Stimulated activated CD8-positive, alpha-beta memory T cell treated with anti-CD3 and anti-CD28 coated beads, Interleukin-4, amount 100 ng/mL, for 48 hours (primary cell): ENCODE measurements at regions not wholly inside any gene's neighbourhood (a gene's known extent, or its start where the extent isn't known, plus 50 kb on each side); places are given as distances from the start of the nearest gene placed in this dataset.

Source experiments
- DNase-seq: peaks from one replicate; pipeline ENCODE4 v3.0.0-alpha.2; 2020

DNA sequence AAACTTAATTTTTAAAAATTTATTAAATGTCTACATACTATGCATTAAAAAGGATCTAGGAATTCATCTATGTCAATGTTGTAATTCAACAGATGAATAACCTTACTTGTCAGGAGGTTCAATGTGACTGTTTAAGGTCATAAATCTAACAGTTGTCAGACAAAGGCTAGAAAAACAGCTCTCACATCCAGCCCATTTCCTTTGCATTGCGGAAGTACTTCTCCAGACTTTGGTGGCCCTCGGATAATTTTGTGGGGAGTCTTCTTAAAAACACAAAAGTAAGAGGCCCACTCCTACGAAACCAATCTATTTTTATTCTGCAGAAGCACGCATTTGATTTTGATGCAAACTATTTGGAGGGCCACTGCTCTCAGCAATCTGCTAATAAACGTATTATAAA is 122.6 kb upstream of the CHRM3 start:
- no peak for DNase-seq

DNA sequence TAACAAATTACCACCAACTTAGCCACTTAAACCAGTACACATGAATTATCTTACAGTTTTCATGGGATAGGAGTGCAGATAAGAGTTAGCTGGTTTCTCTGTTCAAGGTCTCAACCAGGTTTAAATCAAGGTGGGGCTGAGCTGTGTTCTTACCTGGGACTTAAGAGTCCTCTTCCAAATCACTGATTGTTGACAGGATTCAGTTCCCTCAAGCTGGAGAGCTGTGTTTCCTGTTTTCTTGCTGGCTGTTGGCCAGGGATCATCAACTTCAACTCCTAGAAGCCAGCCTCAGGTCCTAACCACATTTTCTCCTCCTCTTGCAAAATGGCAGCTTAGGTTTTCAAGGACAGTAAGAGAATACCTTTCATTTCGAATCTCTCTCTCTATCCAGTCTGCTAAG is 123.8 kb upstream of the CHRM3 start:
- DNase-seq: no peak

DNA sequence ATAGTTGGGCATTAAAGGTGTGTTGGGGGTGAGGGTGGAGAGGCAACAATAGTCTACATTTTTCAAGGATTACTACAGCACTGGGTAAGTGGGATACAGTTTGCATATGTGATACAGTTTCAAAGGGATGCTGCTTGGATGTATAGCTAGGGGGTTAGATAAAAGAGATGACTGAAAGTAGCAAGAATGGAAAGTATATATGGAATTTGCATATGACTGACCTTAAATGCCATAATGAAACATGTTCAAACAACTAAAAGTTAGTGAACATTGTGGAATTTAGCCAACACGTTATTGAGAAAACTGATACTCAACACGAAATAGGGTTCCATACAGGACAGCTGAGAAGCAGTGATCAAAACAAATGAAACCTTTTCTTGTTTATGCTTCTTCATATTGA is 124.8 kb upstream of the CHRM3 start:
- DNase-seq: no peak

DNA sequence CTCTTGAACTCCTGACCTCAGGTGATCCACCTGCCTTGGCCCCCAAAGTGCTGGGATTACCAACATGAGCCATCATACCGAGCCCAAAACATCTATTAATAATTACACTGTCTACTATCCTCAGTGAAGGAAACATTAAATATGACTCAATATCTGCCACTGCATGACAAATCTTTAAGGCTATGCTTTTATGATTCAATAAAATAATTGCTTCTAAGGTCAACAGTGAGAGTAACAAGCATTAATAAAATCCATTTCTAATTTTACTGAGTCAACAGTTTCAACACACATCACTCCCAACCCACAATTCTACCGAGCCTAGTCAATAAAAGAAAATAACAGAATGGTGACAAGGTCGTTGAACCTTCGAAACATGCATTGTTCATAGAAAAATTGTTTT is 125.5 kb upstream of the CHRM3 start:
- DNase-seq: no peak

DNA sequence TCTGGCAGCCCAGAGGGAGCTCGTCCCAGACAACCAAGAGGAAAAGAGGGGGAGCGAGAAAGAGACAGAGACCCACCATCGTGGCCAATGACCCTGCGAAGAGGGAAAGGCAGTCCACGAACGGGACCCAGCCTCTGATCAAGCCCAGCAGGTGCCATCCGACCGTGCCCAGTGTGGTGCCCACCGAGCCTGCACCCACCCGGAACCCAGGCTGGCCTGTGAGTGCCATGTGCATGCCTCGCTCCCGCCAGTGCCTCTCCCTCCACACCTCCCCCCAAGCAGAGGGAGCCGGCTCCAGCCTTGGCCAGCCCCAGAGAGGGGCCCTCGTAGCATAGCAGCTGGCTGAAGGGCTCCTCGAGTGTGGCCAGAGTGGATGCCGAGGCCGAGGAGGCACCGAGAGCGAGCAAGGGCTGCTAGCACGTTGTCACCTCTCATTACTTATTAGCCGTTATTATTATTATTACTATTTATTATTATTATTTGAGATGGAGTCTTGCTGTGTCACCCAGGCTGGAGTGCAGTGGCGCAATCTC is 130.7 kb upstream of the CHRM3 start:
- DNase-seq: no peak

DNA sequence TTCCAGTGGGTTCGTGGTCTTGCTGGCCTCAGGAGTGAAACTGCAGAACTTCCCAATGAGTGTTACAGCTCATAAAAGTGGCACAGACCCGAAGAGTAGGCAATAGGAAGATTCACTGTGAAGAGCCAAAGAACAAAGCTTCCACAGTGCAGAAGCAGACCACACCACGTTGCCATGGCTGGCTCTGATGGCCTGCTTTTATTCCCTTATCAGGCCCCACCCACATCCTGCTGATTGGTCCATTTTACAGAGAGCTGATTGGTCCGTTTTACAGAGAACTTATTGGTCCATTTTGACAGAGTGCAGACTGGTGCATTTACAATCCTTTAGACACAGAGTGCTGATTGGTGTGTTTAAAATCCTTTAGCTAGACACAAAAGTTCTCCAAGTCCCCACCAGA is 131.4 kb upstream of the CHRM3 start:
- no peak for DNase-seq

DNA sequence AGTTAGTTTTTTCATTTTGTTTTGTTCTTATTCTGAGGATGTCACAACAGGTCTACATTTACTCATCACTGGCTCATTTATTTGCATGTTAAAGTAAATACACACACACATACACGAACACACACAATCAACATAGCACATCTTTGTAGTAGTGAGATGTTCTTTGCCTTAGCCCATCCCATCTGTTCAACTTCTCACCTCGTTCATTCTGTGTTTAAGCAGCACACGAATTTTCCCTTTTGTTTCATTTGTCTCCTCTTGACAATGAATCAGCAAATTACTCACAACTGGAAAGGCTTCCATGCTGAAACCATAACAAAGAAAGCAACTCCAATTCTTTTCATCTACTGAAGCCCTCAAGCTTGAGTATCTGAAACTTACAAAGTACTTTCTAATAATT is 133.3 kb upstream of the CHRM3 start:
- DNase-seq: no peak

DNA sequence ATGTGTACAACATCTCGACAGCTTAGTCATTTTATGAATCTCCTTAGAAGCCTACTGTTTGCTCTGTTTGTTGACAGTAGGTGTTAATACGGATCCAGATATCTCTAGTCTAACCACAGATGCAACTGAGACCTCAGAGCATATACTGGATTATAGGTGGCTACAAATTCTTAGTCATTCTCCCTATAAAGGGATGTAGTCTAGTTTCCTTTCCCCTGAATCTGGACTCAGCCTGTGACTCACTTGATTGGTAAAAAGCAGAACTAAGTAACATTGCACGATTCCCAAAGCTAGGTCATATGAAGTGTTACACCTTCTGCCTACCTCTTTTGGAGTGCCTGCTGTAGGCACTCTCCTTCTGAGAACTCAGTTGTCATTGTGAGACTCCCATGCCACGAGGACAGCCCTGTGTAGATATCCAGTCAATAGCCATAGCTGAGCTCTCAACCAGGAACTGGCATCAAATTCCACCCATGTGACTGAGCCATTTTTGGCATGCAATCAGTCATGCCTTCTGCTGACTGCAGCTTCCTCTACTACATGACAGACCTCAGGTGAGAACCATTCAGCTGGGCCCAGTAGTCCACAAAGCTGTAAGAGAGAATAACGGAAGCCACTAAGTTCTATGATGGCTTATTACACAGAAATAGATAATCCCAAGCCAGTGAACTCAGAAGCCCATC is 135.9 kb upstream of the CHRM3 start:
- DNase-seq: no peak

DNA sequence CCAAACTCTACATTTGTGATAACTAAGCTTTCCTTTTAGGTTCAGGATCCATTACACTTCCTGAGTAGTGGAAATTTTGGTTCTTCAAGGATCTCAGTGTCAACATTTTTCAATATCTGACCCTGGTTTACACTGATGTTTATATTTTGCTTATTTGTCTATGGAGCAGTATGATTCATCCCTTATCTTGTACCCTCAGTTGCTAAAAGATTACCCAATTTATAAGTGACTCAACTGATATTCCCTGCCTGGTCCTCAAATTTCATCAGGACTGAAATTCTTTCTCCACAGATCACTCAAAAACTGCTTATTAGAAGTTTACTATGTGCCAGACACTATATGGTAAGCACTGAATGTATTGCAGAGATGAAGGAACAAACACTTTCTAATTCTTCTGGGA is 139.1 kb upstream of the CHRM3 start:
- no peak for DNase-seq

DNA sequence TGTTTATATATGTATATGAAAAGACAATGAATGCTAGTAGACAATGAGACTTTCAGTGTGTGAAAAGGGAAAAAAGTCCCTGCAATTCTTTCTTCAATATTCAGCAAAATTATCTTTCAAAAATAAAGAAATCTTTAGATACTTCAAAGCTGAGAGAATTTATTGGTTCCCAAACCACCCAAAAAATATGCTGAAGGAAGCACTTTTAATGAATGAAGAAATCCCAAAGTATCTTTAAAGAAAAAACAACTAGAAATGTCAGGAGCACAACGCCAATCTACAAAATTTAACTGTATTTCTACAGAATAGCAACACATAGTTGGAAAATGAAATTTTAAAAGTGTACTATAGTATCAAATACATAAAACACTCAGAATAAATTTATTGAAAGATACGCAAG is 142.3 kb upstream of the CHRM3 start:
- DNase-seq: no peak

DNA sequence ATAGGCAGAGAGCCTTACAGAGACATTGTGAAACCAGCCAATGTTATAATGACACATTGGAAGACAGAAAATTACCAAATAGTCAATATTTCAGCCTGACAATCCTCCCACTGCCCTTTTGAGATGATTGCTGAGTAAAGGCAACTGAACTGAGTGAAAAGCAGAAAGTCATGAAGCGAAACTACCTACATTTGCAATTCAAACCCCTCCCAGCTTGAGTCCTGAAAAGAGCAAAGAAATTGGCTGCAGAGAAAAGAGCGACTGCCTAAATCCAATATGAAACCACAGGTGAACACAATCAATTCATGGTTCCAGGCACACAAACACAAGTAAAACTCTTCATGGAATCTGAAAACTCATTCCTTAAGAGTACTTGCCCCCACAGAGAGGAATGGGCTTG is 143.4 kb upstream of the CHRM3 start:
- no peak for DNase-seq

DNA sequence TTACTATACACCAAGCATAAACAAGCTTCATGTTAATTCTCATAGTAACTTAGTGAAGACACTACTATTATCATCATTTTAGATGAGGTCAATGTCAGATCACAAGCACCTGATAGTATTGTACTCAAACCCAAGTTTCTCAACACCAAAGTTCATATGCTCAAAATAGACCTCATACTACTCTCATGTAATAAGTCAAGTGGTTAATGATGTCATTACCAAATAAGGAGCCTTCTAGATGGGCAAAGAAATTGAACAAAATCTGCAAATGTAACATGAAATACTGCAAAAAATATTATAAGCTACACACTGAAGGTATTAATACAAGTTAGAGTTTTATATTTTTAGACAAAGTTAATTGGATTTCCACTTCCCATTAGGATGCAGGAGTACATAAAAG is 144.0 kb upstream of the CHRM3 start:
- DNase-seq: no peak

DNA sequence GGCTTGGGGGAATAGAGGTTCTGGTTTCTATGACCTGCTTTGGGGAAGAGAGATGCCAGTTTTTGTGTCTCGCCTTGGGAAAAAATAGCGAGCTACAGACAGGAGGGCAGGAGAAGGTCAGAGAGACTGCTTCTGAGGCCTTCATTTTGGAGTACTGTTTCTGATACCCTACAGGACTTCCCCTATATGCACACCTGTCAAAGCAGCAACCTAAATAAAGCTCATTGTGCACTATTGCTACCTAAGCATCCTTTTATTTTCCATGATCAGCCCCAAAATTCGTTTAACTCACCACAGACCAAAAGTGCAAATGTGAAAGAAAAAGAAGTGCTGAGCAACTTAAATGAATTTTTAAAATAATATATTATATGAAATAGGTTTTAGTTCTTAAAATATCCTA is 145.6 kb upstream of the CHRM3 start:
- DNase-seq: no peak

DNA sequence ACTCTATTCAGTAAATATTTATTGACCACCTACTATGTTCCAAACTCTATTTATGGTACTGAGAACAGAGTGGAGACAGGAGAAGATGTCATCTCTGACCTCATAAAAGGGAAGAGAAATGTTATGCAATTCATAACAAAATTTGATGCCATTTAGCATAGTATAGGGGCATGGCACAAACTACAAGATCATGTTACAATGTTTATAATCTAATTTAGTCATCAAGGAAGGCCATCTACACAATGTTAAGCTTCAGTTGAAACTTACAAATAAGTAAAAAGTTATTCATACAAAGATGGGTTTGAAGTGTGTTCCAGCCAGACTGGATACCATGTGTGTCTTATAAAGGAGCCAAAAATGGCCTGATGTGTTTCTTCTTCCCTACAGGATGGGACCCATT is 146.8 kb upstream of the CHRM3 start:
- DNase-seq: no peak

DNA sequence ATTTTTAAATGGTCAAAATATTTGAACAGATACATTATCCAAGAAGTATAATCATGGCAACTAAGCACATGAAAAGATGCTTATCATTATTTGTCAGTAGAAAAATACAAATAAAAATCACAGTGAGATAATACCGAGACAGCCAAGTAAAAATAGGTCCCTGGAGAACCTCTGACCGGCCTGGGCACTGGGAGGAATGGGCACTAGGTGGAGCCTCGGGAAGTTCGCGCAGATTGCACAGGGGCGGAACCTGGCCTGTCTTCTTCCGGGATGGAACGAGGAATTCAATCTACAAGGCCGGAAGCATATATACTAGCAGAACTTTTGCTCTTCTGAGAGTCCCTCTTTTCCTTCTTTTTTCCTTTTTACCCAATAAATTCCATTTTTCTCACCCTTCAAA is 148.5 kb upstream of the CHRM3 start:
- no peak for DNase-seq

DNA sequence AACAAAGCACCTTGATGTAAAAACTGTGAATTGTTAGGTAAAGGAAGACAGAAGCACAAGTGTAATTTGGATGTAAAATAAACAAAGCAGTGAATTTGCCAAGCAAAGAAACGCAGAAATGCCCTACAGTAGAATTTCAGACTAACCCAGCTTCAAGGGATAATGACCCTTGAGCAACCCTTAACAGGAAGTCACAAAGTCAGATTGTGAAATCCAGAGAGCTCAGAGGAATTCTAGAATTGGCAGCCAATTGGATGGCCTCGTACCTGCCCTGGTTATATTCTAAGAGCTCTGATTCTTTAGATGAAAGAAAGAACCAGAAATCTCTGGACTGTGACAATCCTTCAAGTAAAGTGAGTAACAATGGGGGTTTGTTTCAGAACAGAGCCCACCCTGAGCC is 152.7 kb upstream of the CHRM3 start:
- DNase-seq: no peak

DNA sequence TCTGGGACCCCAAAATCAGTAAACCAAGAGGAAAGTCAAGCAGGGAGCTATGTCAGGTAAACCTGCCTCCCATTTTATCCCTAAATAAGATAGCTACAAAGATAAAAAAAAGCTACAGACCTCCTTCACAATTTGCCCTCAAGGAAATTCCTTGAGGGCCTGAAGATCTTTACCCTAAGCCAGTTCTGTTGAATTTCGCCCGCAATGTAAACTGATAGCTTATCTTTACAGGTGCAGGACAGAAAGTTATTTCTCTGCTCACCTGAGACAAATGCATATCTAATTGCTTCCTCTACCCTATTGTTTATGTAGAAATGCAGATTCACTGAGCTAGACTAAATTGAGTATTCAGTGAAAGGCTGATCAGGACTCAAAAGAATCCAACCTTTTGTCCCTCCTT is 153.4 kb upstream of the CHRM3 start:
- DNase-seq: no peak

DNA sequence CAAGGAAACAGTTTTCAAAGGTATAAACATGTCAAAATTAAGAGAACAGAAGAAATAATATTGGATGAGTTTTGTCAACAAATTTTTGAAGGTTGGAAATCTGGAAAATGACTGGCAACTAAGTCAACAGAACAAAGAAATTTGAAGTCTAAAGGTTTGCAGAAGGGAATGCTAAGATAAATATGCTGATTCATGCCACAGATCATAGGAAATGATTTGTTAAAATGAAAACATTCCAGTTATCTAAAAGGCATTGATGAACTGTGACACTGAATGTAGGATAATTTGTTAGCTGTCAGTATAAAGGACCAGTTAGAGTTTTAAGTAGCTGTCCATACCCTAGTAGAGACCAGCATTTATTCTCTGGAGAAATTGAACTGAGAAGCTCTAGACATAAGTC is 157.9 kb upstream of the CHRM3 start:
- DNase-seq: no peak

DNA sequence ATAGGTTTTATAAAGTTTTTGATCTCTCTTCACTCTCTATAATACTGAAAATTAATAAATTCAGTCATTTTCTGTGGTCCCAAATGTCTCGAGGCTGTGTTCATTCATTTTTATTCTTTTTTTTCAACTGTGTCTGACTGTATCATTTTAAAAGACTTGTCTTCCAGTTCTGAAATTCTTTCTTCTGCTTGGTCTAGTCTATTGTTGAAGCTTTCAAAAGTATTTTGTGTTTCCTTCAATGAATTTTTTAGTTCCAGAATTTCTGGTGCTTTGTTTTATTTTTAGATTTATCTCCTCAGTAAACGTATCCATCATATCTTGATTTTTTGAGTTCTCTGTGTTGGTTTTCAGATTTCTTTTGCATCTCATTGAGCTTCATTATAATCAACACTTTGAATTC is 161.0 kb upstream of the CHRM3 start:
- DNase-seq: no peak

DNA sequence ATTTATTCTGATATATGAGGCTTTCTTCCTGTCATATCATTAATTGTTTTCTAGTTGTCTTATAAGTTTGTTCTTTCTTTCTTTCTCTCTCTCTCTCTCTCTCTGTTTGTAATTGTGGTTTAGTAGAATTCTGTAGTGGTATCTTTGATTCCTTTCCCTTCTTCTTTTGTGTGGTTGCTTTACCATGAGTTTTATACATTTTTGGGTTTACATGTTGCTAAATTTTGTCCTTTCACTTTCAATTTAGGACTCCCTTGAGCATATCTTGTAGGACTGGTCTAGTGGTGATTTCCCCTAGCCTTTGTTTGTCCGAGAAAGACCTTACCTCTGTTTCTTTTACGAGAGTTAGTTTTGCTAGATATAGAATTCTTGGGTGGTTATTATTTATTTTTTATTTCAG is 162.3 kb upstream of the CHRM3 start:
- no peak for DNase-seq

DNA sequence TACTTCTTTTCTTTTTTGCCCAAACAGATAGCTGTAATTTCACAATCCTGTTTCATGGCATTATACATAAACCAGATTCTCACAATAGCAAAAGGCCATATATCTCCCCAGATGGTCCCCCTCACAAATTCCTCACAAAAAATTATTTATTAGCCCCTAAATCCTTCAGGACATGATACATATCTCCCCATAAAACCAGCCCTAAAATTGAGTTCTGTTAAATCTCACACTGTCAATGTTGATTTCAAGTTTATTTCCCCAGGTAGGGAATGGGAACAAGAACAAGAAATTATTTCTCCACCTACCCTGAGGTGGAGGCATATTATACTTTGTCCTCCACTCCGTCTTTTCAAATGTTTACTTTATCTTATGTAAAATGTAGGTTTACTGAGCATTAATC is 163.4 kb upstream of the CHRM3 start:
- no peak for DNase-seq

DNA sequence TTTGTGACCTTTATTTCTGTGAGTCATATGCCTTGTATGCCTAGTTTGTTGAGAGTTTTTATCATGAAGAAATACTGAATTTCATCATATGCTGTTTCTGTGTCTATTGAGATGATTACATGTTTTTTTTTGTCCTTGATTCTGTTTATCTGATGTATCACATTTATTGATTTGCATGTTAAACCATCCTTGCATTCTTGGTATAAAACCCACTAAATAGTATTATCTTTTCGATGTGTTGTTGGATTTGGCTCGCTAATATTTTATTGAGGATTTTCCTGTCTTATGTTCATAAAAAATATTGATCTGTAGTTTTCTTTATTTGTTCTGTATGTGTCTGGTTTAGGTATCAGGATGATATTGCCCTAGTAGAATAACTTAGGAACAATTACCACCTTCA is 164.7 kb upstream of the CHRM3 start:
- no peak for DNase-seq

DNA sequence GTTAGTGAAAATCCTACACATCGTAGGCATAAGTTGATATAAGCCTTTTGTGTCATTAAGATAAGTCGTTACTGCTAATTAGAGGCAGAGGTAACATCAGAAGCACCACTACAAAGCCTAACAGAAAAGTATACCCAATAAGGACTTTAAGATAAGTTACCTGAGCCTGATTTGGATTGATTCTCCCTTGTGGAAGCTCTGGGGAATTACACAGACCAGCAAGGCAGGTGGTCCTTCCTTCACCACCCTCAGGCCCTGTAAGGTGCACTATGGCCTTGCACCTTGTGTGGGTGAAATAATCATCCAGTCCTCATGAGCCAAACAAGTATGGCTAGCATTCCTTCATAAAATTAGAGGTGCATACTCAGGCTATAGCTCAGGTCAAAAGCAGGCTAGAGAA is 166.7 kb upstream of the CHRM3 start:
- no peak for DNase-seq

DNA sequence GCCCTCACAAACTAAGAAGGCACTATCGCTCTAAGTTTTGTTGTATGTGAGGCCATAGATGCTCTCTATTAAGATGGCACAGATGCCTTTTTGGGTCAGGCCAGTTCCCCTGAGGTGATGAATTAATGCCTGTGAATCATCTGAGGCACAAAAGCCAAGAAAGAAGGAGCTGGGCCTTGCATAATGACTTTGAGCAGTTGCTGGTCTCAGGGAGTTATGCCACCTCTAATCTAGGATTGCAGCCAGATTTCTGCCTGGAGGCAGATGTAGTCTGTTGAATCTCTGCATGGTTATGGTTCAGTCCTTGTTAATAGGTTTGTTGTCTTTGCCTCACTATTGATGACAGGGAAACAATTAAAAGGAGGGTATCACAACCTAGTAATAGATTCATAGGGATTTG is 168.1 kb upstream of the CHRM3 start:
- DNase-seq: no peak

DNA sequence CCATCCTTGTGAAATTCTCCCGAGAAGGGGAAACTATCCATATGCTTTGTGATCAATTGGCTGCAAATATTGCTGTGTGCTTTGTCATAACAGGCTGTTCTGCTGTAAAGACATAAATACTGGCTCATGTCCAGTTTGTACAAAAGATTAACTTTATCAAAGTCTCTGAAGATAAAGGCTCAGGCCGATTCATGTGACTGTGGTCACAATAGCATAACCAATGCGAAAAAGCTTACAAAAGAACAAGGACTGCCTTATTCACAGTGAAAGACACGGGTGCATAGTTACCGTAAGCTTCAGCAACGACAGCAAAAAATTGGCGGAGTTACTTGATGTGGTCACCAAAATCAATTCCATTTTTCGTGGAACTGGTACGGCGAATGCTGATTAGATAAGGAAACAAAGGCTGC is 173.6 kb upstream of the CHRM3 start:
- DNase-seq: no peak

DNA sequence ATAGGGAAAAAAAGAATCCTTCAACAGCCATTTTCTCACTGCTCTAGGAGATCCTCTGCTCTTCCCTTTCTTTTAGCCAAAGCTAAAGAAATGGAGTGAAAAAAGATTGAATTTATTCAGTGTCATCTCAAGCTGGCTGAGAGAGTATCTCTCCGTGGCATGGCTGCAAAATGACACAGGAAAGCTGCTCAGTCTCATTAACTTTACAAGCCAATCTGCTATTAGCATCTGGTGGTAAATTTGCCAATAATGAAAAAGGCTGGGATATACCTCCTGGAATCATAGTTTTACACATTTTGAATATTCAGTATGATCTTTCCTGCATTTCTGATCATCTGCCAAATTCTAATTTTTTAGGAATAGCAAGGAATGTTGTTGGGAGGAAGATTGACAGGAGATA is 176.8 kb upstream of the CHRM3 start:
- DNase-seq: no peak
